ENCODE measurements at regions not wholly inside any gene's neighbourhood (a gene's known extent, or its start where the extent isn't known, plus 50 kb on each side); places are given as distances from the start of the nearest gene placed in this dataset.

- TF ChIP-seq ZBTB21 (tag by site-specific recombination; IDR thresholded peaks at IDR 0.05) (no peak), ZBTB48 (tag by site-specific recombination; IDR thresholded peaks at IDR 0.05) (no peak), ZNF266 (tag by site-specific recombination; IDR thresholded peaks at IDR 0.05; ENCODE audit: low read depth) (no peak), BCL11B (tag by site-specific recombination; IDR thresholded peaks at IDR 0.05; ENCODE audit: low read depth) (no peak), ZNF621 (tag by site-specific recombination; IDR thresholded peaks at IDR 0.05) (no peak), SCRT1 (tag by site-specific recombination; IDR thresholded peaks at IDR 0.05; ENCODE audit: borderline replicate concordance) (no peak), ZNF274 (IDR thresholded peaks at IDR 0.05; ENCODE audit: low read length) (no peak), ZNF274 (tag by site-specific recombination; IDR thresholded peaks at IDR 0.05; ENCODE audit: borderline replicate concordance) (no peak), ZNF239 (tag by site-specific recombination; IDR thresholded peaks at IDR 0.05) (no peak), ZNF19 (tag by site-specific recombination; IDR thresholded peaks at IDR 0.05; ENCODE audit: low read depth) (no peak), ZNF202 (tag by site-specific recombination; IDR thresholded peaks at IDR 0.05; ENCODE audit: borderline replicate concordance) (no peak)
- TF ChIP-seq, protein P1, sequence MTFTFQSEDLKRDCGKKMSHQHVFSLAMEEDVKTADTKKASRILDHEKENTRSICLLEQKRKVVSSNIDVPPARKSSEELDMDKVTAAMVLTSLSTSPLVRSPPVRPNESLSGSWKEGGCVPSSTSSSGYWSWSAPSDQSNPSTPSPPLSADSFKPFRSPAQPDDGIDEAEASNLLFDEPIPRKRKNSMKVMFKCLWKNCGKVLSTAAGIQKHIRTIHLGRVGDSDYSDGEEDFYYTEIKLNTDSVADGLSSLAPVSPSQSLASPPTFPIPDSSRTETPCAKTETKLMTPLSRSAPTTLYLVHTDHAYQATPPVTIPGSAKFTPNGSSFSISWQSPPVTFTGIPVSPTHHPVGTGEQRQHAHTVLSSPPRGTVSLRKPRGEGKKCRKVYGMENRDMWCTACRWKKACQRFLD (tag by site-specific recombination; IDR thresholded peaks at IDR 0.05), result no peak
- TF ChIP-seq, protein P2, sequence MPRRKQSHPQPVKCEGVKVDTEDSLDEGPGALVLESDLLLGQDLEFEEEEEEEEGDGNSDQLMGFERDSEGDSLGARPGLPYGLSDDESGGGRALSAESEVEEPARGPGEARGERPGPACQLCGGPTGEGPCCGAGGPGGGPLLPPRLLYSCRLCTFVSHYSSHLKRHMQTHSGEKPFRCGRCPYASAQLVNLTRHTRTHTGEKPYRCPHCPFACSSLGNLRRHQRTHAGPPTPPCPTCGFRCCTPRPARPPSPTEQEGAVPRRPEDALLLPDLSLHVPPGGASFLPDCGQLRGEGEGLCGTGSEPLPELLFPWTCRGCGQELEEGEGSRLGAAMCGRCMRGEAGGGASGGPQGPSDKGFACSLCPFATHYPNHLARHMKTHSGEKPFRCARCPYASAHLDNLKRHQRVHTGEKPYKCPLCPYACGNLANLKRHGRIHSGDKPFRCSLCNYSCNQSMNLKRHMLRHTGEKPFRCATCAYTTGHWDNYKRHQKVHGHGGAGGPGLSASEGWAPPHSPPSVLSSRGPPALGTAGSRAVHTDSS (tag by site-specific recombination; IDR thresholded peaks at IDR 0.05), result no peak
- CTCF ChIA-PET, result no interaction called here
- no peak overlapping the region for H3K27ac ChIP-seq (ENCODE audit: extremely low read depth, low read depth, low read length)
- no peaks in the 10 kb centered on the region for H3K9me3 ChIP-seq (ENCODE audit: control insufficient read depth, insufficient read depth, low read depth, low read length)
- no peaks in the 10 kb centered on the region for H3K4me1 ChIP-seq (ENCODE audit: control insufficient read depth, insufficient read depth, low read length)
- H3K4me3 ChIP-seq (ENCODE audit: low read depth, low read length), result no peak overlapping the region
- POLR2A ChIA-PET, result no interaction called here
- H3K36me3 ChIP-seq (ENCODE audit: control insufficient read depth in 2 of 2, insufficient read depth in 1 of 2, low read length in 2 of 2), result no peaks in the 10 kb centered on the region
Measured at GRCh38 chr2:139495851-139496250, 715.7 kb upstream of the NXPH2 start.

GRCh38 chr2:139492131-139492680, 712.0 kb upstream of the NXPH2 start:
- TF ChIP-seq, protein P3, sequence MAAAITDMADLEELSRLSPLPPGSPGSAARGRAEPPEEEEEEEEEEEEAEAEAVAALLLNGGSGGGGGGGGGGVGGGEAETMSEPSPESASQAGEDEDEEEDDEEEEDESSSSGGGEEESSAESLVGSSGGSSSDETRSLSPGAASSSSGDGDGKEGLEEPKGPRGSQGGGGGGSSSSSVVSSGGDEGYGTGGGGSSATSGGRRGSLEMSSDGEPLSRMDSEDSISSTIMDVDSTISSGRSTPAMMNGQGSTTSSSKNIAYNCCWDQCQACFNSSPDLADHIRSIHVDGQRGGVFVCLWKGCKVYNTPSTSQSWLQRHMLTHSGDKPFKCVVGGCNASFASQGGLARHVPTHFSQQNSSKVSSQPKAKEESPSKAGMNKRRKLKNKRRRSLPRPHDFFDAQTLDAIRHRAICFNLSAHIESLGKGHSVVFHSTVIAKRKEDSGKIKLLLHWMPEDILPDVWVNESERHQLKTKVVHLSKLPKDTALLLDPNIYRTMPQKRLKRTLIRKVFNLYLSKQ (tag by site-specific recombination; IDR thresholded peaks at IDR 0.05; ENCODE audit: borderline replicate concordance), result no peak
- TF ChIP-seq MEIS1 (CRISPR knock-in tag; IDR thresholded peaks at IDR 0.05; ENCODE audit: borderline replicate concordance), result no peak
- no peak for TF ChIP-seq GLIS1 (tag by site-specific recombination; IDR thresholded peaks at IDR 0.05)
- no peak for TF ChIP-seq ZNF133 (tag by site-specific recombination; IDR thresholded peaks at IDR 0.05)
- TF ChIP-seq BCL11B (tag by site-specific recombination; IDR thresholded peaks at IDR 0.05; ENCODE audit: low read depth), result no peak
- TF ChIP-seq, protein P4, sequence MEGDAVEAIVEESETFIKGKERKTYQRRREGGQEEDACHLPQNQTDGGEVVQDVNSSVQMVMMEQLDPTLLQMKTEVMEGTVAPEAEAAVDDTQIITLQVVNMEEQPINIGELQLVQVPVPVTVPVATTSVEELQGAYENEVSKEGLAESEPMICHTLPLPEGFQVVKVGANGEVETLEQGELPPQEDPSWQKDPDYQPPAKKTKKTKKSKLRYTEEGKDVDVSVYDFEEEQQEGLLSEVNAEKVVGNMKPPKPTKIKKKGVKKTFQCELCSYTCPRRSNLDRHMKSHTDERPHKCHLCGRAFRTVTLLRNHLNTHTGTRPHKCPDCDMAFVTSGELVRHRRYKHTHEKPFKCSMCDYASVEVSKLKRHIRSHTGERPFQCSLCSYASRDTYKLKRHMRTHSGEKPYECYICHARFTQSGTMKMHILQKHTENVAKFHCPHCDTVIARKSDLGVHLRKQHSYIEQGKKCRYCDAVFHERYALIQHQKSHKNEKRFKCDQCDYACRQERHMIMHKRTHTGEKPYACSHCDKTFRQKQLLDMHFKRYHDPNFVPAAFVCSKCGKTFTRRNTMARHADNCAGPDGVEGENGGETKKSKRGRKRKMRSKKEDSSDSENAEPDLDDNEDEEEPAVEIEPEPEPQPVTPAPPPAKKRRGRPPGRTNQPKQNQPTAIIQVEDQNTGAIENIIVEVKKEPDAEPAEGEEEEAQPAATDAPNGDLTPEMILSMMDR (tag by site-specific recombination; IDR thresholded peaks at IDR 0.05), result no peak
- TF ChIP-seq HOXD13 (CRISPR knock-in tag; IDR thresholded peaks at IDR 0.05; ENCODE audit: borderline replicate concordance), result no peak
- no peak for TF ChIP-seq ZNF112 (tag by site-specific recombination; IDR thresholded peaks at IDR 0.05)
- no peak for TF ChIP-seq GFI1B (tag by site-specific recombination; IDR thresholded peaks at IDR 0.05)
- TF ChIP-seq, protein P5, sequence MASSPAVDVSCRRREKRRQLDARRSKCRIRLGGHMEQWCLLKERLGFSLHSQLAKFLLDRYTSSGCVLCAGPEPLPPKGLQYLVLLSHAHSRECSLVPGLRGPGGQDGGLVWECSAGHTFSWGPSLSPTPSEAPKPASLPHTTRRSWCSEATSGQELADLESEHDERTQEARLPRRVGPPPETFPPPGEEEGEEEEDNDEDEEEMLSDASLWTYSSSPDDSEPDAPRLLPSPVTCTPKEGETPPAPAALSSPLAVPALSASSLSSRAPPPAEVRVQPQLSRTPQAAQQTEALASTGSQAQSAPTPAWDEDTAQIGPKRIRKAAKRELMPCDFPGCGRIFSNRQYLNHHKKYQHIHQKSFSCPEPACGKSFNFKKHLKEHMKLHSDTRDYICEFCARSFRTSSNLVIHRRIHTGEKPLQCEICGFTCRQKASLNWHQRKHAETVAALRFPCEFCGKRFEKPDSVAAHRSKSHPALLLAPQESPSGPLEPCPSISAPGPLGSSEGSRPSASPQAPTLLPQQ (tag by site-specific recombination; IDR thresholded peaks at IDR 0.05), result no peak
- no peak for TF ChIP-seq SP7 (tag by site-specific recombination; IDR thresholded peaks at IDR 0.05)
- no peak for TF ChIP-seq ZNF19 (tag by site-specific recombination; IDR thresholded peaks at IDR 0.05; ENCODE audit: low read depth)
- no peak overlapping the region for H3K27ac ChIP-seq (ENCODE audit: extremely low read depth, low read depth, low read length)
- H3K4me1 ChIP-seq (ENCODE audit: control insufficient read depth, insufficient read depth, low read length), result no peaks in the 10 kb centered on the region
- ChIA-PET POLR2A (no interaction called here), CTCF (interaction anchor here (0.6 kb wide), 1 partner anchor 868 kb away, joined by 3 read pairs; no protein-coding TSS in a partner anchor)
- no peak overlapping the region for H3K4me3 ChIP-seq (ENCODE audit: low read depth, low read length)
- no peaks in the 10 kb centered on the region for H3K9me3 ChIP-seq (ENCODE audit: control insufficient read depth, insufficient read depth, low read depth, low read length)
- no peaks in the 10 kb centered on the region for H3K36me3 ChIP-seq (ENCODE audit: control insufficient read depth in 2 of 2, insufficient read depth in 1 of 2, low read length in 2 of 2)
